ENCODE measurements at regions not wholly inside any gene's neighbourhood (a gene's known extent, or its start where the extent isn't known, plus 50 kb on each side); places are given as distances from the start of the nearest gene placed in this dataset.
"Not testable (repeated sequence)": the region's sequence is repeated elsewhere in the genome, so short reads cannot be mapped to it uniquely, and the experiment has no call there.

DNA sequence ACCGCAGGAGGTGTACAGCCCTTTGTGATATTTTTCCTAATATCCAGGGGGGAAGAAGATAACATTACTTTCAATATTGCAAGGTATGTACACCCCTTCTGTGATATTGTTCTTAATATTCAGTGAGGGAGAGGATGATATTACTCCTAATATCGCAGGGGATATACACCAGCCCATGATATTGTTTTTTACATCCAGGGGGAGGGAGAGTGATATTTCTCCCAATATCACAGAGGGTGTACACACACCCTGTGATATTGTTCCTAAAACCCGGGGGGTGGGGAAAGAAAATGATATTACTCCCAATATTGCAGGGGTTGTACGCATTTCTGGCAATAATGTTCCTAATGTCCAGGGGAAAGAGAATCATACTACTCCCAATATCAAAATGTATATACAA is 58.0 kb upstream of the SLC25A48 start:
- DNase-seq (ENCODE audit: low read depth, low spot score), result no peak
- H3K27ac ChIP-seq, result no peak overlapping the region

DNA sequence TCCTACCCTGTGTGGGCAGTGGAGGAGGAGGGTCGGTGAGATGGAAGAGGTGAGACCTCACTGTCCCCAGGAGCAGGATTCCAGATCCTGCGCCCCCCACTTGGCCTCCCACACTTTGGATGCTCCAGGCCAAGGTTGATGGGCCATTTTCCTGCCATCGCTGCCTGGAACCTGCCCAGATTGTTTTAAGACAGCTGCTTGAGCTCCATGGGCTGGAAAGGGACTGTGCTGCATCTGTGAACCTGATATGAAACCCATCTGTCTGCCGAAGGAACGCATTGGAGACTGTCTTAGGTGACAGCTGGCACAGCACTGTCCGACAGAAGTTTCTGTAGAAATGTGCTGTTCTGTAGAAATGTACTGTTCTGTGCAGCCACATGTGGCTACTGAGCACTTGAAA is 72.7 kb upstream of the SLC25A48 start:
- no peak overlapping the region for H3K27ac ChIP-seq
- no peak for DNase-seq (ENCODE audit: low read depth, low spot score)

DNA sequence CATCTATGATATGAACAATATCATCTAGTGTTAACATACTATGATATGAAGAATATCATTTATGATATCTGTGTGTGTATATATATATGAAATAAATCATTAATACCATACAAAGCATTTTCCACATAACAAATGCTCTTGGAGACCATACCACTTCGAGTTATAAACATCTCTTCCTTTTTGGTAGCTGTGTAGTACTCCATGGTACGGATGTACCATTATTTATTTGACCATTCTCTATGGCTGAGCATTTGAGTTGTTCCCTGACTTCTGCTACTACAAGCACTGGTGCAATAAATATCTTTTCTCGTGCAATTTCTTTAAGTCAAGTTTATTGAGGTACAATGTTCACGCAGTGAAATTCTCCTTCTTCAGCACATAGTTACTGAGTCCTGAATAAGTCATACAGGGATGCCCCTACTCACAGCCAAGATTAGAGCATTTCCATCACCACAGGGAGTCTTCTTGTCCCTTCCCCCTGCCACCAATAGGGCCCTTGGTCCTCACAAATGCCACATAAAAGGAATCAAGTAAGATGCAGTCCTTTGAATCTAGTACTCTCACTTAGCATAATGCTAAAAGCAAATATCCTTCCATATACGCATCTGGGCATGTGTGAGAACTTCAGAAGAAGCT is 75.2 kb upstream of the SLC25A48 start:
- no peak overlapping the region for H3K27ac ChIP-seq
- no peak for DNase-seq (ENCODE audit: low read depth, low spot score)

DNA sequence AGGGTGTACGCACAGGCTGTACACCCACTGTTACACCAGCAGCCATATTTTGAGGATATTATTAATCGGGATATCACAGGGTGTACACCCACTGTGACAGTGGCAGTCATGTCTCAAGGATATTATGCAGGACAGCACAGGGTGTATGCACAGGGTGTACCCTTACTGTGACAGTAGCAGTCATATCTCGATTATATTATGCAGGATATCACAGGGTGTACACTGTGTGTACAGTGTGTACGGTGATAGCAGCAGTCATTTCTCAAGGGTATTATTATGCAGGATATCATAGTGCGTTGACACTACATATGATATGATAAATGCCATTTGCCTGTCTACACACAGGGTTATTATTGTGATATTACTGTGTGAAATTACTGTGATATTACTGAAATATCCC is 80.5 kb upstream of the SLC25A48 start:
- DNase-seq (ENCODE audit: low read depth, low spot score), result no peak

DNA sequence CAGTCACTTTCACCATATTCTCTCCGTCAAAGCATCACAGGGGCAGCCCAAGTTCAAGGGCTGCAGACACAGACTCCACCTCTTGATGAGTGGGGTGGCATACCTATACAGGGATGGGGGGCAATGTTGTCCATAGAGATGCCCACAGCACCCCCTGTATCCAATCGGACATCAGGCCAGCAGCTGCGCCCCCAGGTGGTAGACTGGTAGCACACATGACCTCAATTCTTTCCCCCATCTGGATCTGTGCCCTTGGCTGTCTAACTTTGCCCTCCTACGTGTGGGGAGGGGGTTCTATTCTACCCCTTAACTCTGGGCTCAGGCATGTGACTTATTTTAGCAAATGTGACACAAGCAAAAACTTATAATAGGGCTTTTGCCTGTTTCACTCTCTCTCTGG is 84.0 kb upstream of the SLC25A48 start:
- no peak overlapping the region for H3K27ac ChIP-seq
- no peak for DNase-seq (ENCODE audit: low read depth, low spot score)

More for the DNA sequence above, 80.5 kb upstream of the SLC25A48 start:
- H3K27ac ChIP-seq, result no peak overlapping the region

DNA sequence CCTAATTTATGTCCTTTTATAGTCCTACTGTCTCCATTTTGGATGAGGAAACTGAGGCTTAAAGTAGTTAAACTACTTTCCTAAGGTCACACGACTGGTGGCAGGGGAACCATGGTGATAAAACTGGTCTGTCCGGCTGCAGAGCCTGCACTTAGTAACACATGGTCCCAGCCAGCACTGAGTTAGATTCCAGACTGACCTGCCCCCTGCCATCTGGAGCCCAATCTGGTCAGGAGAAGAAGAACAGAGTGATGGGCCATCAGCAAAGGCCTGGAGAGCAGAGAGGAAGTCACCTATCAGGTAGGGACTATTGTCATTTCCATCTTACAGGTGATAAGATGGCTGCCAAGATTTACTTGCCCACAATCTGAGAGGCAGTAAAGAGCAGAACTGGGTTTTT is 86.6 kb upstream of the SLC25A48 start:
- no peak overlapping the region for H3K27ac ChIP-seq
- no peak for DNase-seq (ENCODE audit: low read depth, low spot score)

DNA sequence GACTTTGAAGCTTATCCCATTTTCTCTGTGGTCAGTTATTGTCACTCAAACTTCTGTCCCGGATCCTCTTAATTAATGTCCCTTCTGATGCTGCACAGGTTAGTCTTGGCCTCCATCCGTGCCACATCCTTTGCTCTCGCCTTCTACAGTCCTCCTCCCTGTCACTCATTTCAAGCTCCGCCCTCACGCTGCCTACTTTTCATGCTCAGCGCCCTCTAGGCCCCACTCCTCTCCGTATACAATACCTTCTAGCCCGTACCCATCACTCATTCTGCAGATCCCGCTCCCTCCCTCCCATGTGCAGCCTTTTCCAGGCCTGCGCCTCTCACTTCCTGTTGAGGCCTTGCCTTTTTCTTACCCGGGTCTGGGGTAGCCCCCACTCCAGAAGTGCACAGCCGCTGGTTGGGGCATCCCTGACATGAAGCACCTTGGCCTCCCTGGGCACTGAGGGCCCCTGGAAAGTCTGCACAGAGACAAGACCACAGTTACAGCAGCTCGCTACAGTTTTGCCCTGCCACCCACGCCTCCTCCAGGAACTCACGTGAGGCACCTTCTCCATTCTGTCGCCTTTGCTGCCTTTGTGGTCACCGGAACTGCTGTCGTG is 88.5 kb upstream of the SLC25A48 start:
- H3K27ac ChIP-seq, result no peak overlapping the region
- DNase-seq (ENCODE audit: low read depth, low spot score), result no peak

DNA sequence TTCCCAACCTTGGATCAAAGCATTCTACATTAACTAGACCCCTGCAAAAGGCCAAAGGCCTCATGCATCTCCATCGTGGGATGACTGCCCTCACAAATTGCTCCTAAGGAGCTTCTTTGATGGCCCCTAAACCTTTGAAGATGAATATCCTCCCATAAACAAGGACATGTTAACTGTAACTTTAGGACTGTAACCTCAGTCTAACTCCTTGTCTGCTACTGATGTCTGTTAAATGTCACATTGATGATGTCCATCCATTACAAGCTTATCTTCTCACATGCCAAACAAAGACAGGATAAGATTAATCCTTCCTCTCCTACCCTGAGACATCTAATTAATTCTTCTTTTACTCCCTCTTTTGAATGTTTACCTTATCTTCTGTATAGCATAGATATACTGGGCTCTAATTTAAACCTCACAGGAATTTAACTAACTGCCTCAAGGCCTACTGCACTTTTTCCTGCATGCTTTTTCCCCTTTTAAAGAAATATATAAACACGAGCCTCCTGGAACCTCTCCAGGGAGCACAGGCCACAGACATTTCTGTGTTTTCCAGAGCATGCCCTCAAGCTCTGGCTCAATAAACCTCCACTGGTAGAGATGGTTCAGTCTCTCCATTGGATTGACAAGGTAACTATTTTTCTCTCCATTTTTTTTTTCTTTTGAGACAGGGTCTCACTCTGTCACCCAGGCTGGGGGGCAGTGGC is 90.6 kb upstream of the SLC25A48 start:
- DNase-seq (ENCODE audit: low read depth, low spot score), result no peak
- H3K27ac ChIP-seq, result no peak overlapping the region

DNA sequence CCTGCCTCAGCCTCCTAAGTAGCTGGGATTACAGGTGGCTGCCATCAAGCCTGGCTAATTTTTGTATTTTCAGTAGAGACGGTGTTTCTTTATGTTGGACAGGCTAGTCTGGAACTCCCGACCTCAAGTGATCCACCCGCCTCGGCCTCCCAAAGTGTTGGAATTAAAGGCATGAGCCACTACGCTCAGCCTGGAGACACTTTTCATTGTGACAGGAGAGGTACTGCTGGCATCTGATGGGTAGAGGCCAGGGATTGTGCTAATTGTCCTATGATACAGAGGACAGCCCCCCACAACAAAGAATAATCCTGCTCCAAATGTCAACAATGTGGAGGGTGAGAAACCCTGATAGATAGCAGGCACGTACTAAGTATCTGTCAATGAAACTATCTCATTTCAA is 91.3 kb upstream of the SLC25A48 start:
- no peak for DNase-seq (ENCODE audit: low read depth, low spot score)

DNA sequence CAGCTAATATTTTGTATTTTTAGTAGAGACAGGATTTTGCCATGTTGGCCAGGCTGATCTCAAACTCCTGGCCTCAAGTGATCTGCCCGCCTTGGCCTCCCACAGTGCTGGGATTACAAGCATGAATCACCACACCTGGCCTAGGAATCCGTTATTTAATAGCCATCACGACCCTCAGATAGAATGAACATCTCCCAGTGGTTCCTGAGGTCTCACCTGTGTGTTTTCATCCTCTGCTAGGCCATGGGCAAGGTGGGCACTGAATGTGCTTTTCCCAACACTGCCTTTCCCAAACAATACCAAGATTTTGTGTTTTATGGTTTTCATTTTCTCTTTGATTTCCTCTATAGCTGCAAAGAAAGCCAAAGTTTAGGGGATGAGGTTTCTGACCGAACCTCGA is 92.2 kb upstream of the SLC25A48 start:
- not testable (repeated sequence) for H3K27ac ChIP-seq; DNase-seq (ENCODE audit: low read depth, low spot score)

More for the DNA sequence above, 91.3 kb upstream of the SLC25A48 start:
- H3K27ac ChIP-seq, result no peak overlapping the region

DNA sequence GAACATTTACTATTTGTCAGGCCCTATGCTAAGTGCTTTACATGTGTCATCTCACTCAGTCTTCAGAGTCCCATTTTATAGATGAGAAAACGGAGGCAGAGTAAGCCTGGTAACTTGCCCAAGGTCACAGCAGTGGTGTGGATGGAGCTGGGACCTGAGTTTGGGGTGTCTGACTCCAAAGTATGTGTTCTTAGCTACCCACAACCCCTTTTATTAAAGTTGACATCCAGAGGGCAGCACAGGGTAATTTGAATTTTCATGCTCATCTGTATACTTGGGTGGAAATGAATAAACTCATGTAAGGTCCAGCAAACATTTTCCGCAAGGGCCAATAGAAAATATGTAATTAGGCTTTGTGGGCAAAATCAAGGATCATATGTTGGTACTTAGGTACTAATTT is 93.4 kb upstream of the SLC25A48 start:
- DNase-seq (ENCODE audit: low read depth, low spot score), result no peak
- H3K27ac ChIP-seq, result no peak overlapping the region

DNA sequence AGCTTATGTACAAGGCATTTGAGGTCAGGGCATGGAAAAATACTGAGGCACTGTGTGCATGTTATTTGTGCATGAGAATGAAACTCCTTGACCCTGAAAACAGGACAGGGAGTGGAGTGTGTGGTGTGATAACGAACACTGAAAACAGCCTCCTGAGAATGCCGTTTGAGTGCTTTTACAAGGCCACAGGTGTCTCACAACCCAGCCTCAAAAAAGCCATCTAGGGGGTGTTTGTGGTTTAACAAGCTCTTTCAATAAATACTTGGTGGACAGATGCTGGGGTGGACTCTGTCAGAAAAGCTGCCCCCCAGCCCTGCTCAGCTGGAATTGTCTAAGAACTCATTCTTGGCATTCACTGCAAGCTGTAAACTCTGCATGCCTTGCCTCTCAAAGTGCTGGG is 94.0 kb upstream of the SLC25A48 start:
- DNase-seq (ENCODE audit: low read depth, low spot score), result no peak
- no peak overlapping the region for H3K27ac ChIP-seq

DNA sequence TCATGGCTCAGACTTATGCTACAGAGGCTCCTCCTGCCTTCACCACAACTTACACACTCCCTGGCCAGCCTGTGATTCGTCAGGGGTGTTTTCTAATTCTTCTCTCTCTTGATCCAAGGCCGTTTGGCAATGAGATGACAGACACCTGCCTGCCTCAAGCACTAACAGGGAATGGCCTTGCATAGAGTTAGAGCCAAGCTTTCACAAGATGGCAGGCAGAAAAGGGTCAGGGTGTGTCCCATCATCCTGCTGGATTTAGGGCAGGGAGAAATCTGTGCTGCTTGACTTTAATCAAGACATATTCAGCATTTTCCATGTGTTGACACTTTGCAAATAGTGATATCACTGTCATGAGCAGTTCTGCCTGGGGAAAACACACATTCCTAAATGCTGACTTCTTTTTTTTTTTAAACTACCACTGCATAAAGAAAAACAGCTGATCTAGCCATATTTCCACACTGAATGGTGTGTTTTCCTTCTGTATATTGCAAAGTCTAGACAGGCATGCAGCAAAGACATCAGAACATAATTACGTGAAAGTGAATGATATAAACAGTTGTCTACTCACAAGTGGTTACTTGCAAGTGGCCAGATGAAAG is 95.0 kb upstream of the SLC25A48 start:
- DNase-seq (ENCODE audit: low read depth, low spot score), result no peak
- H3K27ac ChIP-seq, result peak overlapping the region; percentile 5

DNA sequence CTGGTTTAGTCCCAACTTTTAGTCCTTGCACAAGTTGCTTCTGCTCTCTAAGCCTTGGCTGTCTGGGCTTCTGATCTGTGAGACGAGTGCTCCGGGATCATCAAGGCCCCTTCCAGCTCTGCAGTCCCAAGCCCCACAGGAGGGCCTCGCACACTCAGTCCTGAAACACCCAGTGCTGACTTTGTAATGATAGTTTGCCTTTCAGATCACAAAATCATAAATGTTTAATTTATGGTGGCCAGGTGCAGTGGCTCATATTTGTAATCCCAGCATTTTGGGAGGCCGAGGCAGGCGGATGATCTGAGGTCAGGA is 95.9 kb upstream of the SLC25A48 start:
- H3K27ac ChIP-seq, result no peak overlapping the region
- no peak for DNase-seq (ENCODE audit: low read depth, low spot score)

DNA sequence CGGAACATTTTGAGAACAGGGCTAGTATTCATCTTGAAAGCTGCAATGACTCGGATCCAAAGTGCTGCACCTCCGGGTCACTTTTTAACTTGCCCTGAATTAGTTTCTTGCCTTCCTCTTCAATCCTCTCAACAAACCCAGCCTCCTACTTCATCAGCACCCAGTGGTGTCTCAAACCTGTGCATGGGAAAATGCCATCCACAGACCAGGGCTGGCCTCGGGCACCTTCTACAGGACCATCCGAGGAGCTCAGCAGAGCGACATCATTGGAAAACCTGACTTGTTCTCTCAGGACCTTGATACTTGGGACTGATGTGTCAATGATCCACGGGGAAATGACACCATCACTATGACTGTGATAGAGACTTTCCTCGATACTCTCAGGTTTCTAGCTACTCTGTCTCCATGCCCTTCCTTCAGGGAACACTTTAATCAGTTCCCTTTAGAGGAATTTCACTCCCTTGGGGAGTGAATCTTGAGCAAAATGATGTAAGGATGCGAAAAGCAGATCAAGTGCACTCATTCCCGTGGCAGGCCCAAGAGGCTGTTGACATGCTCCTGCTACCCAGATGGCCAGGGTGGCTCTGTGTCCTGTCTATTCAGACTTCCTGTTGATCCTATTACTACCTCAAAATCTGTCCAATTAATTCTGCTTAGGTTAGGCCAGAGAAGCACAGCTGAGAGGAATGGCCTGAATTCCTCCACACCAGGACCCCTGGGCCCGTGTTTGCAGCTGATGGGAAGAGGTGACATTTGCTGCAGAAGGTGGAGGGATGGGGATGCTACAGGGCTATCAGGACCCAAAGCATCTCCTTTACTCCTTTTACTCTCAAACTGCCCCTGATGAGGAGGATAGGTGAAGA is 96.5 kb upstream of the SLC25A48 start:
- no peak for DNase-seq (ENCODE audit: low read depth, low spot score)
- no peak overlapping the region for H3K27ac ChIP-seq

DNA sequence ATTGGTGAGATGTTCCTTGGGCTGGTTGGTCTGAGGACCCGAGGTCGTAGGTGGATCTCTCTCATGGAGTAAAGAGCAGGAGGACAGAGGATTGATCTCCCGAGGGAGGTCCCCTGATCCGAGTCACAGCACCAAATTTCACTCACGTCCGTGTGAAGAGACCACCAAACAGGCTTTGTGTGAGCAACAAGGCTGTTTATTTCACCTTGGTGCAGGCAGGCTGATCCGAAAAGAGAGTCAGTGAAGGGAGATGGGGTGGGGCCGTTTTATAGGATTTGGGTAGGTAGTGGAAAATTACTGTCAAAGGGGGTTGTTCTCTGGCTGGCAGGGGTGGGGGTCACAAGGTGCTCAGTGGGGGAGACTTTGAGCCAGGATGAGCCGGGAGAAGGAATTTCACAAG is 97.5 kb upstream of the SLC25A48 start:
- not testable (repeated sequence) for H3K27ac ChIP-seq; DNase-seq (ENCODE audit: low read depth, low spot score)

DNA sequence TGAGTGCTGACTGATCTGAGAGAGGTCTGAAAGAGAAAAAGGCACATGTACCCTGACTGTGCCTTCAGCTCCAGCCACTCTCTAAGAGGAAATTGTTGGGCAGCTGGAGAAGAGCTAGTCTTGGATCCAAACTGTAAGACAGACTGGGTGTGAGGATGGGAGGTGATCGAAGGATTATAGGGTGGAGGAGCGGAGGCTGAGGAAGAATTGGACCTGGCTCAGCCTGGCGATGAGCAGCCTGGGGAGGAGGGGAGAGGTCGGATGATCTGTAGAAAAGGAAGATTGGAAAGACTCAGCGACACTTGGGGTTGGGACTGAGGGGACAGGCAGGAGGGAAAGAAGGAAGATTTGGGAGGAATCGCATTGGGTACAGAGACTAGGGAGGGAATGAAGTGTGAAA is 98.6 kb upstream of the SLC25A48 start:
- DNase-seq (ENCODE audit: low read depth, low spot score), result no peak

DNA sequence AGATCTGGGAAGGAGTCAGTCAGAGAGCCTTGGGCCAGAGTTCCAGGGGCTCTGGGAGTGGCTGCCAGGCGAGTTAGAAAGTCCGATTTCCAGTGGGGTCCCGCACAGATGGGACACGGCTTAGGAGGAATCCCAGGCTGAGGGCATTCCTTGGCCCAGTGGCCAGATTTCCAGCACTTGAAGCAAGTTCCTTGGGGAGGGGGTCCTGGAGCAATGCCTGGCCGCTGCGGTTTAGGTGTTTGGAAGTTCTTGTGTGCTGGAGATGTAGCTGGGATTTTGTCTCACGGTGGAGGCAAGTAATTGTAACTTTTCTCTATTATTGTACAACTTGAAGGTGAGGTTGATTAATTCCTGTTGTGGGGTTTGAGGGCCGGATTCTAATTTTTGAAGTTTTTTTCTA is 99.5 kb upstream of the SLC25A48 start:
- not testable (repeated sequence) for DNase-seq (ENCODE audit: low read depth, low spot score); H3K27ac ChIP-seq

More for the DNA sequence above, 98.6 kb upstream of the SLC25A48 start:
- H3K27ac ChIP-seq, result no peak overlapping the region

DNA sequence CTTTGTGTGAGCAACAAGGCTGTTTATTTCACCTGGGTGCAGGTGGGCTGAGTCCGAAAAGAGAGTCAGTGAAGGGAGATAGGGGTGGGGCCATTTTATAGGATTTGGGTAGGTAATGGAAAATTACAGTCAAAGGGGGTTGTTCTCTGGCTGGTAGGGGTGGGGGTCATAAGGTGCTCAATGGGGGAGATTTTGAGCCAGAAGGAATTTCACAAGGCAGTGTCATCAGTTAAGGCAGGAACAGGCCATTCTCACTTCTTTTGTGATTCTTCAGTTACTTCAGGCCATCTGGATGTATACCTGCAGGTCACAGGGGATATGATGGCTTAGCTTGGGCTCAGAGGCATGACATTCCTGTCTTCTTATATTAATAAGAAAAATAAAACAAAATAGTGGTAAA is 103.4 kb upstream of the SLC25A48 start:
- H3K27ac ChIP-seq; DNase-seq (ENCODE audit: low read depth, low spot score): not testable (repeated sequence)

DNA sequence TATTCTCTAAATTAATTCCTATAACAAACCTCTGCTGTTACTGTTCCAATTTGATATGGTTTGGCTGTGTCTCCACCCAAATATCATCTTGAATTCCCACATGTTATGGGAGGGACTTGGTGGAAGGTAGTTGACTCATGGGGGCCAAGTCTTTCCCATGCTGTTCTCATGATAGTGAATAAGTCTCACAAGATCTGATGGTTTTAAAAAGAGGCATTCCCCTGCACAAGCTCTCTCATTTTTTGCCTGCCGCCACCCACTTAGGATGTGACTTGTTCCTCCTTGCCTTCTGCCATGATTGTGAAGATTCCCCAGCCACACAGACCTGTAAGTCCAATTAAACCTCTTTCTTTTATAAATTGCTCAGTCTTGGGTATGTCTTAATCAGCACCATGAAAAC is 104.3 kb upstream of the SLC25A48 start:
- DNase-seq (ENCODE audit: low read depth, low spot score); H3K27ac ChIP-seq: not testable (repeated sequence)

All from epithelial cell of prostate (primary cell).